Small intestine (tissue), 7 donors: ENCODE measurements at regions not wholly inside any gene's neighbourhood (a gene's known extent, or its start where the extent isn't known, plus 50 kb on each side); places are given as distances from the start of the nearest gene placed in this dataset.

Experiments
- DNase-seq, 2 donors: peaks; one replicate each; pipeline versions ENCODE4 v3.0.0 to v3.0.0-alpha.2; 2013
- FAIRE-seq: peaks from 2 replicates; lab custom pipeline; 2012; peaks lifted over from hg19 to GRCh38; lab: Jason Lieb, UNC
- H3K27ac ChIP-seq, 3 donors: one replicate each; pipeline ENCODE4 v1.5.1; 2013; ENCODE audit warnings: low read length in 2 of 3, mild to moderate bottlenecking in 2 of 3, control low read depth in 1 of 3, inconsistent platforms in 1 of 3, low read depth in 1 of 3, moderate library complexity in 1 of 3
- H3K27me3 ChIP-seq, 3 donors: one replicate each; pipeline ENCODE4 v1.6.1; 2013; ENCODE audit warnings: low read length in 3 of 3, inconsistent platforms in 1 of 3; ENCODE audit not compliant: control insufficient read depth in 3 of 3, insufficient read depth in 3 of 3
- H3K36me3 ChIP-seq, 3 donors: one replicate each; pipeline ENCODE4 v1.6.1; 2013; ENCODE audit warnings: low read length in 3 of 3, inconsistent platforms in 1 of 3, low read depth in 1 of 3, mild to moderate bottlenecking in 1 of 3, moderate library complexity in 1 of 3; ENCODE audit not compliant: control insufficient read depth in 3 of 3, insufficient read depth in 2 of 3
- H3K4me1 ChIP-seq, 3 donors: one replicate each; pipeline ENCODE4 v1.6.1; 2013; ENCODE audit warnings: low read length in 2 of 3, inconsistent platforms in 1 of 3, low read depth in 1 of 3, mild to moderate bottlenecking in 1 of 3, moderate library complexity in 1 of 3; ENCODE audit not compliant: control insufficient read depth in 3 of 3, insufficient read depth in 2 of 3
- H3K4me3 ChIP-seq, 3 donors: one replicate each; pipeline ENCODE4 v1.5.1; 2013; ENCODE audit warnings: low read length in 3 of 3, control low read depth in 1 of 3, inconsistent platforms in 1 of 3, low read depth in 1 of 3, mild to moderate bottlenecking in 1 of 3, moderate library complexity in 1 of 3
- H3K9me3 ChIP-seq, 2 donors: one replicate each; pipeline ENCODE4 v1.6.1; 2013; ENCODE audit warnings: low read depth in 1 of 2, low read length in 1 of 2; ENCODE audit not compliant: control insufficient read depth in 2 of 2, insufficient read depth in 1 of 2
- whole genome bisulfite sequencing, 3 donors: extraction: QIAGEN DNeasy Blood & Tissue Kit; methylation state at CpG; one replicate each; pipeline ENCODE4 v1.1.7; 2013; 5-methylcytosine and 5-hydroxymethylcytosine counted together
- donor health status: healthy with polysubstance abuse.
- donor health status: control.
- donor health status: control.
- donor health status: Bipolar disorder and iron deficiency.
- donor health status: healthy.

DNA sequence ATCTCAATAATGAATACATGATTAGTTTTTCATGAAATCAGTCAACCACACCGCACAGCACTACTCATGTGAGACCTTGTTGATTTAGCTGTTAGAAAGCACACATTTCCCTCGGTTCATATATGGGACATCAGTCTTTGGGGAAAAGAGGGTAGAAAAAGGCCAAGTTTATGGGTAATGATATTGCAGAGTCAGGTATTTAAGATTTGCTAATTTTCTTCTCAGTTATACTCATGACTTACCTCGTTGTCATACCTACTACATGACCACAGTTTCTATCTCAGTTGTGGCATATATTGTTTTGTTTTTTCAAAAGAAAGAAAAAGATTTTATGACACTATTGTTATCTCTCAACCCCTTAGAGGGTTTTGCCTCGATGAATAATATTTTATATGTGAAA lies 165.6 kb downstream of the POU4F1 start:
- Histone ChIP-seq H3K27me3 (no peaks in the 10 kb centered on the region), H3K9me3 (no peaks in the 10 kb centered on the region), H3K36me3 (no peaks in the 10 kb centered on the region), H3K4me1 (no peaks in the 10 kb centered on the region), H3K27ac (no peak overlapping the region), H3K4me3 (no peak overlapping the region)
- FAIRE-seq (no peak), DNase-seq (no peak)
- 50 to 63% (median 51%) methylated on average over 4 of the region's 4 CpGs for WGBS, 3 donors

DNA sequence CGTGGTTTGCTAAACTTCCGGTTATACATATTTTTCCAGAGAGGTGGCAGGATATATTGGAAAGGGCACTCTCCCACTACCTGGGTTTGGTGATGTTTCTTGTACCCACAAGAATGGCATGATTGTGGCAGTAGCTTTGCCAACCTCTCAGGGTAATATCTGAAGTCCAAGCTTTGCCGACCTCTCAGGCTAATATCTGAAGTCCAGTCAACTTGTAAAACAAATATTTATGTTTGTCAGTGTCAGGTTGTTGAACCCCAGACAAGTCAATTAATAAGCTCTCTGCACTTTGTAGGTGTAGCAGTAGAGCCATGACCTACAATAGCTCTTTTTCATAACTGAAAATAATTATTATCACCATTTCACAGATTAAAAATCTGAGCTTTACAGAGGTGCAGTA lies 167.0 kb downstream of the POU4F1 start:
- no peak for FAIRE-seq
- 62 to 73% (median 71%) methylated on average over 3 of the region's 3 CpGs for WGBS, 3 donors
- Histone ChIP-seq H3K27ac (no peak overlapping the region), H3K4me3 (no peak overlapping the region), H3K27me3 (no peaks in the 10 kb centered on the region), H3K4me1 (no peaks in the 10 kb centered on the region), H3K36me3 (no peaks in the 10 kb centered on the region), H3K9me3 (no peaks in the 10 kb centered on the region)
- no peak for DNase-seq

- WGBS, 3 donors: 9 to 31% (median 15%) methylated on average over 1 of the region's 1 CpG
- H3K9me3 ChIP-seq: no peaks in the 10 kb centered on the region
- H3K4me1 ChIP-seq: no peaks in the 10 kb centered on the region
- DNase-seq: no peak
- H3K4me3 ChIP-seq: no peak overlapping the region
- H3K36me3 ChIP-seq: no peaks in the 10 kb centered on the region
- H3K27ac ChIP-seq: no peak overlapping the region
- no peaks in the 10 kb centered on the region for H3K27me3 ChIP-seq
- no peak for FAIRE-seq
Observed at GRCh38 chr13:78431328-78431727, 172.0 kb downstream of the POU4F1 start.

GRCh38 chr13:78430811-78431210 lies 172.5 kb downstream of the POU4F1 start:
- Histone ChIP-seq H3K27ac (no peak overlapping the region), H3K4me1 (no peaks in the 10 kb centered on the region), H3K27me3 (no peaks in the 10 kb centered on the region), H3K4me3 (no peak overlapping the region), H3K9me3 (no peaks in the 10 kb centered on the region), H3K36me3 (no peaks in the 10 kb centered on the region)
- DNase-seq (no peak), FAIRE-seq (no peak)
- 38 to 52% (median 49%) methylated on average over 1 of the region's 1 CpG for WGBS, 3 donors

- Histone ChIP-seq H3K27ac (no peak overlapping the region), H3K4me3 (no peak overlapping the region), H3K4me1 (no peaks in the 10 kb centered on the region), H3K27me3 (no peaks in the 10 kb centered on the region), H3K36me3 (no peaks in the 10 kb centered on the region), H3K9me3 (no peaks in the 10 kb centered on the region)
- no peak for DNase-seq
- 74 to 81% (median 80%) methylated on average over 13 of the region's 13 CpGs for WGBS, 3 donors
- no peak for FAIRE-seq
Observed at GRCh38 chr13:78430166-78430791, 173.1 kb downstream of the POU4F1 start.

- H3K36me3 ChIP-seq: no peaks in the 10 kb centered on the region
- DNase-seq (no peak), FAIRE-seq (no peak)
- no peaks in the 10 kb centered on the region for H3K27me3 ChIP-seq
- H3K4me3 ChIP-seq: no peak overlapping the region
- no peaks in the 10 kb centered on the region for H3K9me3 ChIP-seq
- 36 to 50% (median 46%) methylated on average over 2 of the region's 2 CpGs for WGBS, 3 donors
- no peaks in the 10 kb centered on the region for H3K4me1 ChIP-seq
- no peak overlapping the region for H3K27ac ChIP-seq
Observed at GRCh38 chr13:78428646-78429045, 174.7 kb downstream of the POU4F1 start.

DNA sequence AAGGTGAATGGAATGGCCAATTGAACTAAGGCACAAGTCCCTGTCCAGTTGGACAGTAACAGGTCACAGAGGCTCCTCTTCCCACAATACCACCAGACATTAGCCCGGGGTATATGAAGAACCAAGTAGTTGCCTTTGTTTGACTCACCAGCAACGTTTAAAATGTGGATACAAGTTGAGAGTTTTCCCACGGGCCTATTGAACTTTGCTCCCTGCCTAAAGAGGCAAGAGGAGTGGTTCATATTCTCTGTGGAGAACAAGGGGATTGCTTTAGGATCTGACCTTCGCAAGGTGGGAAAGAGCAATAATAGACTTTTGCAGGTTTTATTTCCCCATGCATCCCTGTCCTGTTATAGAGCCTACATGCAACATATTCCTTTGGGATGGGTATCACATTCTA lies 177.2 kb downstream of the POU4F1 start:
- Histone ChIP-seq H3K4me3 (no peak overlapping the region), H3K27ac (no peak overlapping the region), H3K27me3 (no peaks in the 10 kb centered on the region), H3K4me1 (no peaks in the 10 kb centered on the region), H3K36me3 (no peaks in the 10 kb centered on the region), H3K9me3 (no peaks in the 10 kb centered on the region)
- WGBS, 3 donors: 32 to 66% (median 43%) methylated on average over 4 of the region's 4 CpGs
- peak in 1 of 2 donors; percentile 5 for DNase-seq
- FAIRE-seq: no peak

- no peak overlapping the region for H3K27ac ChIP-seq
- no peak for FAIRE-seq
- peaks cover 0 to 2% (median 0%) of the 10 kb centered on the region in 3 donors for H3K27me3 ChIP-seq
- no peaks in the 10 kb centered on the region for H3K4me1 ChIP-seq
- DNase-seq: no peak
- no peaks in the 10 kb centered on the region for H3K9me3 ChIP-seq
- no peak overlapping the region for H3K4me3 ChIP-seq
- WGBS, 3 donors: 71 to 79% (median 77%) methylated on average over 4 of the region's 4 CpGs
- H3K36me3 ChIP-seq: no peaks in the 10 kb centered on the region
Observed at GRCh38 chr13:78420814-78421213, 182.5 kb downstream of the POU4F1 start.
